GM18505 (cell line): ENCODE measurements at regions not wholly inside any gene's neighbourhood (a gene's known extent, or its start where the extent isn't known, plus 50 kb on each side); places are given as distances from the start of the nearest gene placed in this dataset.
"Not testable (repeated sequence)": the region's sequence is repeated elsewhere in the genome, so short reads cannot be mapped to it uniquely, and the experiment has no call there.

Experiments
- ATAC-seq: cut with Tn5 transposase; IDR thresholded peaks from one replicate; pipeline ENCODE4 v1.9.1; 2021; ENCODE audit not compliant: unreplicated experiment
- POLR2A ChIP-seq: IDR thresholded peaks from 4 replicates; pipeline ENCODE4 v1.6.1; 2011; ENCODE audit warnings: borderline replicate concordance; ENCODE audit not compliant: insufficient read depth, insufficient read length; ENCODE audit errors: extremely low read depth

DNA sequence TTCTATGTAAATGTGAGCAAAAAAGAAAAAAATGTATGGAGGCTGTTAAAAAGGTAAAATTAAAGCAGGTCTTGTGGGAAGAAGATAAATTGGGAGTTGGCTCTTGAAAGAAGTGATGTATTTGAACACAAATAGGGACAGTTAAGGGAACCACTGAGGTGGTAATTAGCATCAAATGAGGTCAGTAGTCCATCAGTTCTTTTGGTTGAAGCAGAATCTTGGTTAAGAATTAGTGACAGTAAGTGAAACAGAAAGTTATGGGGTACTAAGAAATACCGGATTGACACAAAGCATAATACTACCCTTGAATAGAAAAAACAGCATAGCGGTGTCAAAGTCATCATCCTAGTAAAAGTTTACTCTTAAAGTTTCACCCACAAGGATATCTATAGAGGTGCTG, 352.6 kb upstream of the VRK2 start:
- no peak for TF ChIP-seq POLR2A
- ATAC-seq, result no peak

DNA sequence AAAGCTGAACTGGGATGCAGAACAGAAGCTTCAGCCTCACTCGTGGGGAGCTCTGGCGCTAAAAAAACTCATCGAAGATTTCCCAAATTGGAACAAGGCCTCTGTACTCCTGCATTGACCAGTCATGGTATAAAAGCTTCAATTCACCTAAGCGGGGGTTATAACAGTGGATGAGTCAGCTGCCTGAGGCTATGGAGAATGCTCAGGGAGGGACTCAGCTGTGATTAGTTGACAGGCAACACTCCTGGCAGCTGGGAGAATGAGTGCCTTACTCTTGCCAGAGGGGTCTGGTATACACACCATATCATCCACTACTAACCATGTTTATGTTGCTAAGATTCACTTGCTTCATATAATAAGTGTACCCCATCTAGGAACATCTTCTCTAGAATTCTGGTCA, 350.6 kb upstream of the VRK2 start:
- no peak for ATAC-seq
- no peak for TF ChIP-seq POLR2A

DNA sequence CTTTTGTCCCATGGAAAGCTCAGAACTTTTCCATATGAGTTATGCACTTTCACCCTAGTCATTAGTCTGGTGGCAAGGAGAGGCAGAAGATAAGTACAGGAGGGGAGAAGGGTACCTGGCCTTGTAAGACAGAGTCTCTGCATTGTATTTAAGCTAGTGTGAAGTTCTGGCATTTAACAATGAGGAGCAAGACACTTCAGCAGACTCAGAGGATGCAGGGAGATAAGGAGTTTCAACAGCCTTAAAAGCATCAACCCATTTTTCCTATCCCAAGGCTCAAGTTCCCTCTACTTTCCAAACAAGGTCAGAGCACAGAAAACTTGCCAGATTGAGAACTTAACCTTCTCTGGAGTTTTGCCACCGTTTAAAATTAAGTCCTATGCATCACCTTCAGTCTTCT, 348.2 kb upstream of the VRK2 start:
- no peak for ATAC-seq
- TF ChIP-seq POLR2A, result no peak

DNA sequence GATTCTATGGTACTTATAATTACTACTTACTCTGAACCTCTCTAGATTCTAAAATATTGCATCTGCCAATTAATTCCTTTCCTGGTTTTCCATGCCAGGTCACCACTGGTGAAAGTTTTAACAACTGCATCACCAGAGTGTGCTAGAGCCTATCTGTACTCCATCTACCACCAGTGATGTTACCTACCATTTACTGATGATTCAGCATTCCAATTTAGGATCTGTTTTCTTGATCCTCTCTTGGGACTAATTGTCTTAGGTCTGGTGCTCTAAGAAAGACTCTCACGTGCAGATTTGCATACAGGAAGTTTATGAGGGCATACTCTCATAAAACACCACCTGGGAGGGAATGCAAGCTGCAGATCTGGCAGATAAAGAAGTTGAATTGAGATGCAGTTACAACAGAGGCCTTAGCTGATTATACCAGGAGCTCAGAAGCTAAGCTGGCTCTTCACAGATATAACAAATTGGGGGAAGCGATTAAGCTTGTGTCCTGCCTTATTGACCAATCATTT, 347.6 kb upstream of the VRK2 start:
- no peak for ATAC-seq
- no peak for TF ChIP-seq POLR2A

DNA sequence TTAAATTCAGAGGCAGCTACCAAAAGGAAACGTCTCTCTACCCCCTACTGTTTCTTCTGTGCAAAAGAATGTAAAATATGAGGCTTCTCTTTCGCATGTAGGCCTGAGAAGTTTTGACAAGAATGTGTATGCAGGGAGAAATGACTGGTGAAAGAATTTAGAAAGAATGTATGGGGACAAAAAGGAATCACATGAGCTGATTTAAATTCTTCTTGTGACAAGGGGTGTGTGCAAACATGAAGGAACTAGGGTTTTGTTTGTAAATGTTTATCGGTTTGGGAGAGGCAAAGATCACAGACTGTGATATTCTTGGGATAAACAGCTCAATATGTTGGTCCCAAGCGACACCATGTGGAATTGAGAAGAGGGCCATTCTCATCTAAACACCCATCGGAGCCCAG, 345.2 kb upstream of the VRK2 start:
- no peak for ATAC-seq
- TF ChIP-seq POLR2A, result no peak

DNA sequence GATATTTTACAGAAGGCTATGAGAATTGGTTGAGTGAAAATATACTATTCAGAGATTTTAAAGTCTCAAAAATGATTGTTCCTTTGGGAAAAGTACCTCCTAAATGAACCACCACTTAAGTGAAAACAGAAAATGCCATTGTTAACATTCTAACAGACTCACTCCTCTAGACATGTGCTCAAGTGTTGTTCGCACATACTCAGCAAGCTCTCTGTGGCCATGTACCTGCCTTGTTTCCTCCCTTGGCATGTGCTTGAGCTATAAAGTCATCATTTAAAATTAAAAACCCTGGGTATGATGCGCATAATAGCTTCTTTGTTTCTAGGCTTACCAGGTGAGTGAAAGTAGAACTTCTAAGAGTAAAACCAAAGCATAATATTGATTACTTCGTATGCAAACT, 343.2 kb upstream of the VRK2 start:
- TF ChIP-seq POLR2A, result no peak
- ATAC-seq, result no peak

DNA sequence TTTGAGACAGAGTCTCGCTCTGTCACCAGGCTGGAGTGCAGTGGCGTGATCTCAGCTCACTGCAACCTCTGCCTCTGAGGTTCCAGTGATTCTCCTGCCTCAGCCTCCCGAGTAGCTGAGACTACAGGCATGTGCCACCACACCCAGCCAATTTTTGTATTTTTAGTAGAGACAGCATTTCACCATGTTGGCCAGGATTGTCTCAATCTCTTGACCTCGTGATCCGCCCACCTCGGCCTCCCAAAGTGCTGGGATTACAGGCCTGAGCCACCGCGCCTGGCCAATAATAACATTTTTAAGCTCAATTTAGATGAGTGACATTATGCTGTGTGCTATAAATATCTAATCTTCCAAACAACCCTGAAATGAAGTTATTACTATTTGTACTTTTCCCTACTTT, 338.8 kb upstream of the VRK2 start:
- not testable (repeated sequence) for ATAC-seq

DNA sequence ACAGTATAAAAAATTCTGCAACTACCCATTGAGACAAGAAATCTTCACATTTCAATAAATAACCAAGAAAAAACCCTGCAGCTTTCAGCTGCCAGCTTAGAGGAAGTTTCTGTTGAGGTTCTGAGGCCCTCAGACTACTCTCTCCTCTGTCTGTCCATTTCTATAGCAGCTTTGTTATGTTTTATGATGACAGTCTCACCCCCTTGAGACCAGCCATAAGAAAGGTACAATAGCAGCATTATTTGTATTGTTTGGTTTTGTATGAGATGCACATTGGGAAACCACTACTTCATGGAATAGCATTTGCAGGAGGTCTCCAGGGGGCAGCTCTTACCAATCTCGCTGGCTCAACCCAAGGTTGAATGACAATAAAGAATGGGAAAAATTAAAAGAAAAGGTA, 334.6 kb upstream of the VRK2 start:
- TF ChIP-seq POLR2A, result no peak
- no peak for ATAC-seq

DNA sequence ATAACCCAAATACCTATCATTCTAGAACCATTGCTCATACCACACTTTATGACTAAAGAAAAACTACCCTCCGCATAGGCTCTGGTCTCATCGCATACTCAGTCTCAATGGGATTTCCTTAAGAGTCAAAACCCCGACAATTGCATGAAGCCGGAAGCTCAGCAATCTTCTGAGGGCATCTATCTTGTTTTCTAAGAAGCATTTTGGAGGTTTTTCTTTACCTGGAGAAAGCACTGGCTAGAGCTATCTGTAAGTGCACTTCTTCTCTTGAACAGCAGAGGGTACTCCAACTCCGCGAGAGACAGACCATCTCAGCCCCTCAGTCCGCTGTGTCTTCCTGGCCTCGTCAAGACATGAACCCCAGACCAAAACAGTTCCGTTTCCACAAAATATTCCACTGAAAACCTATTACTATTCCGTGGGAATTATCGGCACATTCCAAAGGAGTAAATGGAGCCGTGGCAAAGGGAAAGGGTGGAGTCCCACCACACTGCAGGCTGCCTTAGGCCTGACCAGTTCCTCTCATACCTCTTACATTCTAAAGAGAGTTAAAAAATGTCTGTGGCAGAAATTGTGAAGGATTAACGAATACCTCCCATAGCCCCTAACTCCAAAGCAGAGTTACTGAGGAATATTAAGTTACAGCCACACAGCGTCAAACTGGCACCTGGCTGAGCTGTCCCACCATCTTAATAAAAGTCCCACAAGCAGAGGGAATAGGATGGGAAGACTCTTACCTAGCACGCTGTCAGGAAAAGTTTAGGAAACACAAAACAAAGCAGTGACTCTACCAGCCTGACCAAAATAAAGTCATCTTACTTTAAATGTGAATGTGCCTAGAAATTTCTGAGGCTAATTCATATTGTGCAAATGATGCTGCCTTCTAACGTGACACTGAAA, 325.6 kb upstream of the VRK2 start:
- TF ChIP-seq POLR2A, result no peak
- ATAC-seq, result peak; percentile 98

DNA sequence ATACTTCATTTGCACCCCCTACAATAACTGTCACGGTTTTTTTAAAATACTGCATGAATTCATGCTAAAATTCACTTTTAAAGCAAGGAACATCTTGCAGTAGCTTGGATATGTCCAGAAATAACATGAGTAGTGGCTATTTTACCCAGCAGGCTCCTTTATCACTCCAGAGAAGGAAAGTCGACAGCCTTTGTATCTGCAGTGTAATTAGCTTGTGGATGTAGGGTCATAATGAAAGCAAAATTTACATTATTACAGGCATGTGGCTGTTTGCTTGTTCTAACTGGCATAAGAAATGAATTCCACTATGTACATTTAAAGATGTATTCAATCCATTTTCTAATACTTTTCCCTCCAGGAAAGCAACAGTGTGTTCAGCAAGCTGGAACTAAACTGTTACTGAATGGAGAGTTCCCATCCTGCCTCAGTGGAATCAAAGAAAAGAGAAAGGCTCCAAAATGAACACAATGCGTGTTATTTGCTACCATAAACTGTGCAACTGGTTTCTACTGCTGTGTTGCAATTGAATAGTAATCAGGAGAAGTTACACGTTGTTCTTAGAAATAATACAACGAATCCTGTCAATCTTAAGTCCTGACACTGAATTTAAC, 321.2 kb upstream of the VRK2 start:
- TF ChIP-seq POLR2A, result no peak

DNA sequence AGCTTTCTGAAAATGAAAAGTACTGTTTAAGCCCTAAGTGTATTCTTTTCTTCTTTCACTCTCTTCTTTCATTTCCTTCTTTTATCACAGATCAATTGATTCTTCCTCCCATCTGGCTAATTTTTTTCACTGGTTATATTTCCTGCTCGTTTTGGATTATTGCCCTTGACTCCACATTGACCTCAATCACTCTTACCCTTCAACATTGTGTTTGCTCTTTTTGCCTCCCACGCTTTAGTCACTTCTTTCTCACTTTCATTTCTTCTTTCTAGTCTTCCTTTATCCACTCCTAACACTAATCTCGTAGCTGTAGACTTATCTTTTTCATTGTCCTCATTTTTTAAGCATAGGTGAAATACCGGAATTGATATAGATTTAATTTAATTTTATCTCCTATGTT, 320.3 kb upstream of the VRK2 start:
- ATAC-seq, result peak; percentile 73
- TF ChIP-seq POLR2A, result no peak

More for the DNA sequence above, 321.2 kb upstream of the VRK2 start:
- ATAC-seq, result no peak

DNA sequence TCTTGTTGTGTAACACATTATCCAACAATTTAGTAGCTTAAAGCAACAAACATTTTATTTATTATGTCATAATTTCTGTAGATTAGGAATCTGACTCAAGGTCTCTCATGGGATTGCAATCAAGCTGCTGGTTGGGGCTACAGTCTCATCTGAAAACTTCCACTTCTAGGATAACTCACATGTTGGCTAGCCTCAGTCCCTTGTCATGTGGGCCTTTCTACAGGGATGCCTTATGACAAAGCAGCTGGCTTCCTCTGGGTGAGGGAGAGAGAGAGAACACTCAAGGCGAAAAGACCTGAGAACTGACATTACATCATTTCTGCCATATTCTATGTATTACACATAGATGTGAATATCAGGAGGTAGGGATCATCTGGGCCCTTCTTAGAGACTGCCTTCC, 317.9 kb upstream of the VRK2 start:
- TF ChIP-seq POLR2A, result no peak
- ATAC-seq, result no peak

DNA sequence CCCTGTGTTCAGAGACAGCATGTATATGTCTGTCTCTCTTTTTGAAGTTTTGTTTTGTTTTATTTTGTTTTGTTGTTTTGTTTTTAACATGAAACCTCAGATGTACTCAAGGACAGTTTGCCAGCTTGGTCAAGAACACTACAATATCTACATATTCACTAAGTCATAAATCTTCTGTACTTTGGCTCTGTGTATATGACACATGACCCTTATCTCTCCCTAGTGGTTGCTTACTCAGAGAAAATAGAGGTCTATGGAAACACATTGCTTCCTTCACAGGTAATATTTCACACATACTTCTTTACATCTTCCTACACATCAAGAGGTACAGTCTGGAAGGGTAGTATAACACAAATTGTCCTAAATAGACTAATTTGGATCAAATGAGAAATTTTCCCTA, 312.6 kb upstream of the VRK2 start:
- no peak for ATAC-seq
- TF ChIP-seq POLR2A, result no peak

DNA sequence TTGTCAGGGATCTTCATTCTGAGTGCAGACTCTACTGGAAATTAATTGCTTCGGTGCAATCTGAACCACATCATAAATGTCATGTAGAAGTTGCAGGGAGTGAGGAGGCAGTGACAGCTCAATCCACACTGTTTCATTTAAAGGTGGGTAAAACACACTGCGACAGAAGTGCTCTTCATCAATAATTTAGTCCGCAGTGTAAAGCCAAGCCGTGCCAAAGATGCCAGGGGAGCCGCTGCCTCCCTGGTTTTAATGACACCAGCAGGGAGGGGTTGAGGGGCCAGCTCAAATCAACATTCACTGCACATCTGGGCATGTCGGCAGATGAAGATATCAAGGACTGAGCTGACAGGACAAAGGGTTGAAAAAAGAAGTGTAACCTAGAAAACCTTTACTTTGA, 305.7 kb upstream of the VRK2 start:
- no peak for TF ChIP-seq POLR2A
- ATAC-seq, result no peak
